Keratinocyte (primary cell): ENCODE measurements at regions not wholly inside any gene's neighbourhood (a gene's known extent, or its start where the extent isn't known, plus 50 kb on each side); places are given as distances from the start of the nearest gene placed in this dataset.

Experiments used
- CTCF ChIP-seq, 3 experiments: IDR thresholded peaks in 1 of 3; conservative IDR thresholded peaks in 1 of 3; optimal IDR thresholded peaks in 1 of 3; 2 replicates in 2 of 3; 3 replicates in 1 of 3; pipeline versions ENCODE3 to v1.5.1; 2011; ENCODE audit warnings: low read length in 3 of 3, mild to moderate bottlenecking in 3 of 3, moderate library complexity in 2 of 3, control low read depth in 1 of 3, inconsistent platforms in 1 of 3; ENCODE audit not compliant: insufficient read depth in 2 of 3; ENCODE audit errors: extremely low read depth in 1 of 3
- EZH2 ChIP-seq: IDR thresholded peaks from one replicate; pipeline ENCODE4 v1.6.1; 2012; ENCODE audit warnings: inconsistent platforms, mild to moderate bottlenecking, low read length, moderate library complexity

GRCh38 chr3:21836227-21836626 lies 85.2 kb upstream of the ZNF385D start:
- TF ChIP-seq CTCF (optimal IDR thresholded peaks at IDR 0.05 in 1 of 3, IDR thresholded peaks at IDR 0.05 in 1 of 3, conservative IDR thresholded peaks at IDR 0.05 in 1 of 3; ENCODE audit: extremely low read depth in 1 of 3, insufficient read depth in 2 of 3, low read length in 3 of 3) (no peak), EZH2 (no peak)
